ENCODE measurements at regions not wholly inside any gene's neighbourhood (a gene's known extent, or its start where the extent isn't known, plus 50 kb on each side); places are given as distances from the start of the nearest gene placed in this dataset.

- TF ChIP-seq POLR2A (IDR thresholded peaks at IDR 0.05; ENCODE audit: extremely low read depth, insufficient read length): no peak
- no peak for TF ChIP-seq CTCF (IDR thresholded peaks at IDR 0.05; ENCODE audit: low read depth, low read length)
Observed at GRCh38 chr7:40944981-40945585, 757.8 kb downstream of the INHBA start.
